ENCODE measurements at regions not wholly inside any gene's neighbourhood (a gene's known extent, or its start where the extent isn't known, plus 50 kb on each side); places are given as distances from the start of the nearest gene placed in this dataset.

- no peak for DNase-seq (ENCODE audit: low read depth in 2 of 2)
Observed at GRCh38 chr12:124369055-124369826, 74.3 kb downstream of the RFLNA start.

- no peak for DNase-seq (ENCODE audit: low read depth in 2 of 2)
Observed at GRCh38 chr12:124368421-124369032, 73.6 kb downstream of the RFLNA start.

GRCh38 chr12:124365726-124366430 lies 71.0 kb downstream of the RFLNA start:
- no peak for DNase-seq (ENCODE audit: low read depth in 2 of 2)

Data from stimulated activated CD4-positive, alpha-beta T cell treated with anti-CD3 and anti-CD28 coated beads, Interleukin-15, amount 100 ng/mL, for 48 hours (primary cell).